Activated T-cell treated with anti-CD3 and anti-CD28 coated beads for 4 hours (primary cell): ENCODE measurements at regions not wholly inside any gene's neighbourhood (a gene's known extent, or its start where the extent isn't known, plus 50 kb on each side); places are given as distances from the start of the nearest gene placed in this dataset.

ENCODE experiments used
- DNase-seq: peaks from one replicate; pipeline ENCODE4 v3.0.0-alpha.2; 2020

- no peak for DNase-seq
Measured at GRCh38 chr10:5311617-5312016, 53.1 kb upstream of the UCN3 start.

DNA sequence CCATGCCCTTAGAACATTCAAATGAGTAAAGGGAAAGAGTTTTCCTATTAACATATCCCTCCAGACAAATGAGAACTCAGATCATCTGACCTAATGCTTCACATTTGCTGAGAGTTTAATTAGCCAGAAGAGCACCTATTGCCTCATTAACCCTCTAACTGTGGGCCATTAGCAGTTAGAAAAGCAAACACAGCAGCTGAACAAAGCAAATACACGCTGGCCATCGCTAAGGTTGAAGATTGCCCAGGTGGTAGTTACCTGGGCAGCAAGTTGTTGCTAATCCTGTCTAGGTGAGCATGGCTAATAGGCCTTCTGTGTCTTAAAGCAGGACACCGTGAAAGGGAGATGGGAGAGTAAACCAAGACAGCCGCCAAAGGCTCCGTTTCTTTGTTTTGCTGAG is 49.9 kb upstream of the UCN3 start:
- DNase-seq: no peak
